ENCODE measurements at regions not wholly inside any gene's neighbourhood (a gene's known extent, or its start where the extent isn't known, plus 50 kb on each side); places are given as distances from the start of the nearest gene placed in this dataset.

DNA sequence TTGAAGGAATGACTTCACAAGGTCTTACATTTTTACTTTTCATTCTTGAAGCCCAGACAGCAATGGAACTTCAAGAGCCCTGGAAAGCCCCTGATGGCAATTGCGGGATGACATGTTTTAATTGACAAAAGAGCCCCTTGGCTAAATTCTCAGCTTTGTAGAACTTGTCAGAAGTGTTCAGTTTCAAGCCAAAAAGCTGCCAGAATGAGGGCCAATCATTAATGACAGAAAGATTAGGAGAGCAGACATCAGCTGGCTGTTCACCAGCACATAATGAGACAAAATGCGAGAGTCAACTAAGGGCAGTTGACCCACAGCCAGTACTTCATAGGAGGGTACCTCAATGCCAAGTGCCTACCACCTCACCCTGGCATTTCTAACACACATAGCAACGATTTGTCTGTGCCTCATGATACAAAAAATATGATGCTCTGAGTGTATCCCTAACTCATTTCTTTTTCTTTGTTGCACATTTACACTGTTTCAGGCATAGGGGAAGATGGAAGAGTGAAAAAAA lies 243.1 kb downstream of the MYLK4 start:
- no peak for FAIRE-seq
- no peak for DNase-seq (ENCODE audit: low spot score in 2 of 2)

DNA sequence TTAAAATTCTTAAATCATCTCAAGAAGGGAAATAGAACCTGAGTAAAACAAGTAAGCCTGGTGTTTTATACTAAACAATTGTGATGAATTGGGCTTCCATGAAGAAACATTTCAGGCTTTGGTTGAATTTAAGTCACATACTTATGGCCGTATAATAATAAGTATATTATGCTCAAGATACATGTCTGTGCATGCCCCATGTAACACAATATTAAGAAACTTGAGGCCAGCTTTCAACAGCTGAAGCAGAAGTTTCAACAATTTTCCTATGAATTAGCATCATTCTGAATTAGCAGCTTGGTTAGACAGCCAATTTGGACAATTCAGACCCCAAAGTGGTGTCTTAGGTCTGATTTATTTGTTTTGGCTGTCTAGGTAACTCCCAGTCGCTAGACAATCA lies 243.7 kb downstream of the MYLK4 start:
- DNase-seq (ENCODE audit: low spot score in 2 of 2) (no peak), FAIRE-seq (no peak)

DNA sequence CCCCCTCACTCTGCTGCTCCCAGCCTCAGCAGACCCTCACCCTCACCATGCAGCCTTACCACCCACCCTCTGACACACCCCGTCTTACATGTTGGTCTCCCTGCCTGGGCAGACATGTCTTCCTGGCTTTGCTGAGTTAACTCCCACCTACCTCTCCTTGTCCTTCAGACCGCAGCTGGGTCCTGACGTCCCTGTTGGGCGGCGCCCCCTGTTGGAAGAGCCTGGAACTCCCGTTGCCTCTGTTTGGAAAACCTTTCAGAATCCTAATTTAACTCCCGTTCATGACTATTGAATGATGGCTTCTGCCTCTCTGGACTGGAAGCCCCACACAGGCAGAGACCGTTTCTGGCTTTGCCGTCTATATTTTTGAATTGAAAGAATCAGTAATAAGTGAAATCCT lies 245.1 kb downstream of the MYLK4 start:
- FAIRE-seq (no peak), DNase-seq (ENCODE audit: low spot score in 2 of 2) (no peak)

DNA sequence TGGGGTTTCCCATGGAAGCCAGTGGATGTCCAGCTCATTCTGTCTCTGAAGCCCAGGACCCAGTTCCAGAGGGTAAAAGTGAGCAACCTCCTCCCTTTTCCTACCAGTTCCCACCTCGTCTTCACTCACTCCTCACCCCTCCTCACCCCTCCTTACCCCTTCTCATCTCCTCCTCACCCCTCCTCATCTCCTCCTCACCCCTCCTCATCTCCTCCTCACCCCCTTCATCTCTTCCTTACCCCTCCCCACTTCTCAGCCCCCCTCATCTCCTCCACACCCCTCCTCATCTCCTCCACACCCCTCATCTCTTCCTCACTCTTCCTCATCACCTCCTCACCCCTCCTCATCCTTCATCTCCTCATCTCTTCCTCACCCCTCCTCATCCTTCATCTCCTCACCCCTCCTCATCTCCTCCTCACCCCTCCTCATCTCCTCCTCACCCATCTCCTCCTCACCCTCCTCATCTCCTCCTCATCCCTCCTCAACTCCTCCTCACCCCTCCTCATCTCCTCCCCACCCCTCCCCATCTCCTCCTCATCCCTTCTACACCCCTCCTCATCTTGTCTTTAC lies 246.1 kb downstream of the MYLK4 start:
- DNase-seq (ENCODE audit: low spot score in 2 of 2) (no peak), FAIRE-seq (no peak)

DNA sequence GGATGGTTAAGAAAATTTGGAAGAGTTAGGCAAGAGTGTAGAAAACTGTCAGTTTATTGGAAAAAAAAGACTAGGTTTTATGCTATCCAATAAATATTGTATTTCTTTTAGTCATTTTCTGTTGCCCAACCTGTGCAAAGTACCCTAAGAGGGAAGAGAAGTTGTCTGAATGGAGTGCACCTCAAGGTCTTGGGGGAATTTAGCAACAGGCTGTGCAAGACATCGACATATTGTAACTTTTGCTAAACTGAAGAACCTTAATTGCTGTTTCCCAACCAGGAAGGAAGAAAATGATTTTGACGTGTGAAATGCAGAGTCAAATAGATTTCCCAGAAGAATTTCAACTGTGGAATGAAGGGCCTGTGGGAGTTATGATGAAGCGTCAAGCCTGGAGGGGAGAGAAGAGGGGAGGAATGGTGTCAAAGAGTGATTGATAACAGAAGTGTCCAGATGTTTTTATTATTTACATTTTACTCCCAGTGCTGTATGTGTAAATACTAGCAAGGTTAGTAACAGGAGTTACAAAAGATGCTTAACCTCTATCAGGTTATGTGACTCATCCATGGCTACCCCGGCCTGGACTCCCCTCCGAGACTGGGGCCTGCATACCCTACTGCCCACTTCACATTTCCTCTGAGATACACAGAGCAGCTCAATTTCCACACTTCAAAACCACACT lies 246.8 kb downstream of the MYLK4 start:
- no peak for DNase-seq (ENCODE audit: low spot score in 2 of 2)
- no peak for FAIRE-seq

DNA sequence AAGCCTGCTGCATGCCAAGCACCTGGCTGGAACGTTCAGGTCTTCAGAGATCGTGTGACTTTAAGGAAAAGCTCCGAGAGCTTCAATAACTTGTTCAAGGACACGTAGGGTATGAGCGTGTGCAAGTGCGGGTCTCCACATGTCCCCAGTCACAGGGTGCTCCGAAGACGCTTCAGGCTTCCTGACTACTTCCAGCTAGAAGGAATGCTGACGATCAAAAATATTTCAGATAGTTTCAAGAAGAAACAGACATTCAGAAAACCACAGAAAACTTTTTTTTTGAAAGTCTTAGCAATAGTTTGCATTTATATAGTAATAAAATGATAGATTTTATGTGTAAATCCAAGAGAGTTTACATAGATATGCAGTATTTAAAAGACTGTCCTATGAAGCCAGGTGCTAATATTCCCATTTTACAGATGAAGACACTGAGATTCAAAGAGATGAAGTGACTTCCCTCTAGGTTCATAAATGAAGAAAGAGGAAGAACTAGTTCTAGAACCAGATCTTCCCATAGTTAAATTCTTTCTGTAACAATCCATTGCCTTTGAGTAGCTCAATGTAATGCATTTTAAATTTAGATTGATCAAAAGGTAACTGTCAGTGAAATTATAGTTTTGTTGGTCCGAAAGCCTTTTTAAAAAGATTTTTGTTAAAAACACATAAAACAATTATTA lies 247.6 kb downstream of the MYLK4 start:
- DNase-seq (ENCODE audit: low spot score in 2 of 2), result no peak
- FAIRE-seq, result no peak

DNA sequence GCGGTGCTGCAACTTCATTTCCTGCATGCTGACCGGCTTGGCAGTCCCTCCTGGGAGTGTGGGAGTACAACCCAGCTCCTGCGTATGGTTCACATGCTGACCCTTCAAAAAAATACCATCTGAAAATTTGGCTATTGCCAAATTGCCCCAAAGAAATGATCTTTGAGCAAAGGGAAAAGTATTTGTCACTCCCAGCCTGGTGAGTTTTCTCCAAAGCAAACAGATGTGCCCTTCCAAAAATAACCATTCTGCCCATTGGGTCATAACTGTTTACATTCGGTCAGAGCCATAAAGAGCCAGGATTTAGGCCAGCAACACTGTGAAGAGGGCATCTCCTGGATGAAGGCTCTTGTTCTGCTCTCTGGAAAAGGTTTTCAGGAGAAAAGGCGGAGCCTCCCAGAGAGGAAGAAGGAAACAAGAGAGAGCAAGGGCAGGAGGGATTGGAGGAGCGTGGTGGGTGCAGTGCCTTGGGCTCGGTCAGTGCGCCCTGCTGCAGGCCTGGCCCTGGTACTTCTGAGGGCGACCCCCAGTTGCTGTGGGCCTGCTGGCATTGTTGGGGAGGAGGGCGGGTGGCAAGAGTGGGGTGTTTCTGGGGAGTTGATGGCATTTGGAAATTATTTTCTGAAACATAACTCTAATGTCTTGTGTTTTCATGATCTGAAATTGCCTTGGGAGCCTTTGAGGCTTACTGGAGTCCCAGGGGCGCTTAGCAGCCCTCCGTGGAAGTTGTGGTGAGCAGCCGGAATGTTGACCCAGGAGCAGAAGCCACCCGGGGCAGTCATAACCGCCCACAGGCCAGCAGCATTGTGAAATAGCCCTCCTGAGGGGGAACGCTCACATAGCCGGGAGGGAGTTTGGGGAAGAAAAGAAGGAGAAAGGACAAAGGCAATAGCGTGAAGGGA lies 248.4 kb downstream of the MYLK4 start:
- FAIRE-seq, result no peak
- no peak for DNase-seq (ENCODE audit: low spot score in 2 of 2)

DNA sequence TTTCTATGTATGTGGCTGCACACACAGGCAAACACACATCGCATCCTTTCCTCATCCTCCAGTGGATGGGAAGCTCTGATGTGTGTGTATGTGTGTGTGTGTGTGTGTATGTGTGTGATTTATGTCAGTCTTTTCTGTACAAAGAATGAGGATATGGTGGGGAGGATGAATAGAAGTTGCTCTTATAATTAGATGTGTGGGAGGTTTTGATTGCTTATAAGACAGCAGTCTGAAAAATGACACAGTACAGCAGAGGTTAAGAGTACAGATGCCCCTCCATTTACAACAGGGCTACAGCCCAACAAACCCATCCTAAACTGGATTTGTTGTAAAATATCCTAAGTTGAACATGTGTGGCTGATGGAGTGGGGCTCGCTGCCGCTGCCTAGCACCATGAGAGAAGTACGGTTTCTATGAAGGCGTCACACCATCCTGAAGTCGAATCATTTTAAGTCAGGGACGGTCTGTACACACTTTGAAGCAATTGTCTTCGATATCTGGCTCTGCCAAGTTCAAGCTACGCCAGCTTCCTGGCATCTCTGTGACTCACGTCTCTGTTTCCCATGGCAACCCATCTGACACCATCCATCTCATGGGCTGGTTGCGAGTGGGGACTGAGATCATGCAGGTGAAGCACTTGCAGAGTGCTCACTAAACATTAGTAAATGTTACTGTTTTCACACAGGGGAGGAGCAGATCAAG lies 252.6 kb downstream of the MYLK4 start:
- DNase-seq (ENCODE audit: low spot score in 2 of 2), result peak in 1 of 2 donors; percentile 26
- FAIRE-seq, result no peak

DNA sequence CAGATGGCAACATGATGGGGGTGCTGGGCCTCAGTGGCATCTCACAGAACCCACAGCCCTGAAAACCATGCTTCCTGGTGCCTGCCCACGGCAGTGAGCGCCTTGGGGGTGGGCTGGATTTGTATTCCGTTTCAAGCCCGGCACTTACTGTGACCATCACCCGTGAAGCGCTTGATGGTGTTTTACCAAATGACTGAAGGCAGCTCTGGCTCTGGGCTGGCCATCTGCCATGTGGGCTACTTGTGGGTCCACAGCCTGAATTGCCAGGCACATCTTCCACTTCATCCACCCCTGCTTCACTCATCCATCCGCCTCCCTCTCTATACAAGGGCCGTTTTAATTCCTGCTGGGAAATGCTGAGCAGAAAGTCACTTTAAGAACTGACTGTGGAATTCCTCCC lies 250.9 kb upstream of the GMDS start:
- FAIRE-seq (no peak), DNase-seq (ENCODE audit: low spot score in 2 of 2) (no peak)

DNA sequence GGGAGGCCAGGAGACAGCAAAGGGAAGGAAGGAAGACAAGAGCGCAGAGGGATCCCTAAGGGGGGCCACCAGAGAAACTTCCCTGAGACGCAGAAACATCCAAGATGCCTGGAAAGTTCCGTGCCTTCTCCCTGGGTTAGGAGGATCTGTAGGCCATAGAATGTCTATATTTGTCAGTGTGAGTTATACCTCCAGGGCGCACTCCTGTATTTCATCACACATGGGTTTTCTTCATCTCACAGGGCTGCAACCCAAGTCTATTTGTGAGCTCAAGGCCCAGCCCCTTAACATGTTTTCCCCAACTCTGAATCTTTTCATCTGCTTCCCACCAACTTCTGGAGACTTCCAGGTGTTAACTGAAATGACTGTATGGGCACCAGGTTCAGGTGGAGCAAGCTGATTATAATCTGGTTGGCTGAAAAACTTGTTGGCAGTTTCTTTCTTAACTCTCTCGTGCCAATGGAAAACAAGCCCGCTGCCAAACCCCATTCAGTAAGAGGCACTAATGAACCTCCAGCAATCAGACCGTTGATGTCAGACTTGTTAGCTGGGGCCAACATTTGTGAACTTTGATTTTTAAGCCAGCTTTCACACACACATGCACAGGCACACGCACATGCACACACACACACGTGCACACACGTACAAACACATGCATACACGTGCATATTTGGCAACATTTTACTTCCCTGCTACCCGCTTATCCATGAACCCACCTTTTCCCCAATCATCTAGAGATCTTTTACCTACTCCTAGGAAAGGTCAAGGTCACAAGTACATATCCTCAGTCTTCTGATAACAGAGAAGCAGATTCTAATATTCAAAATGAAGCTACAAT lies 247.5 kb upstream of the GMDS start:
- FAIRE-seq (no peak), DNase-seq (ENCODE audit: low spot score in 2 of 2) (no peak)

DNA sequence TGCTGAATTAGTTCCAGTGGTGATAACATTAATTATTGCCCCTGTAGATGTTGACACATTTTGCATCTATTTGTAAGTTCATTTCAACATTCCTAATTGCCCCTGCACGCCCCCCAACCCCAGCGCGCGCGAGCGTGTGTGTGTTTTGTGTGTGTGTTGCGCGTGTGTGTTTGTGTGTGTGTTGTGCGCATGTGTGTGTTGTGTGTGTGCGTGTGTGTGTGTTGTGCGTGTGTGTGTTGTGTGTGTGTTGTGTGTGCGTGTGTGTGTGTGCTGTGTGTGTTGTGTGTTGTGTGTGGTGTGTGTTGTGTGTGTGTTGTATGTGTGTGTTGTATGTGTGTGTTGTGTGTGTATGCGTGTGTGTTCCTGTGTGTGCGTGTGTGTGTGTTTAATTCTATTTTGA lies 245.7 kb upstream of the GMDS start:
- FAIRE-seq, result no peak
- no peak for DNase-seq (ENCODE audit: low spot score in 2 of 2)

DNA sequence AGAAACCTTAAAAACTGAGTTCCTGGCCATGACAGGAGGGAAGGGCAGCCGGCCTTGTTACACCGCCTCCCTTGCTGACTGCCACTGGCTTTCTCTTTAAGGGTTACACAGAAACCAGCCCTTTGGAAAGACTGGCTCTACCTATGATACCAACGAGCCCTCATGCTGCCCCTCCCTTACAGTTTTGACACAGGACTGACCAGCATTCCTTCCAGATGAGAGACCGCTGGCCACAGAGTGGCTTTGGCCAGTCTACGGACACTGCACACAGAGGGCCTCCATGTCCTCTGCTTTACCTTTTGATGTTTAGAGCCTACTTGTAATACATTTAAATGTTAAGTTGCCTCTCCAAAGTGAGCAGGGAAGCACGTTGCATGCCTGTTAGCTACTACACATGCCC lies 243.2 kb upstream of the GMDS start:
- FAIRE-seq (no peak), DNase-seq (ENCODE audit: low spot score in 2 of 2) (no peak)

DNA sequence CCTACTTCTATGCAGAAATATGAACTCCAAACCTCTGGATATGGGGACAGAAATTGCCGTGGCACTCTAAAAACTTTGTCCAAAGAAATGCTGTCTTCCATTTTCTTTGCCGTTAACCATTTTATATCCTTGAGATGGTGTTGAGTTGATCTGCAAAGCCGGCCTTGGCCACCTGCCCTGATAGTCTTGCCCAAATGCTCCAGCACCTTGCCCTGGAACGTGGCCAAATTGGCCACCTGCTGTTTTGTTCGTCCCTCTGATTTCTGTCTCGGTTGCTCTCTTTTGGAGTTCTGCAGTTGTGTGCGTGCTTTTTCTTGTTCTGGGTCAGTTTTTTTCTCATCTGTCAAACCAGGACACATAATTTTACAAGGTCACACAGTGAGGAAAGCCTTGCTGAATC lies 239.7 kb upstream of the GMDS start:
- FAIRE-seq (no peak), DNase-seq (ENCODE audit: low spot score in 2 of 2) (no peak)

DNA sequence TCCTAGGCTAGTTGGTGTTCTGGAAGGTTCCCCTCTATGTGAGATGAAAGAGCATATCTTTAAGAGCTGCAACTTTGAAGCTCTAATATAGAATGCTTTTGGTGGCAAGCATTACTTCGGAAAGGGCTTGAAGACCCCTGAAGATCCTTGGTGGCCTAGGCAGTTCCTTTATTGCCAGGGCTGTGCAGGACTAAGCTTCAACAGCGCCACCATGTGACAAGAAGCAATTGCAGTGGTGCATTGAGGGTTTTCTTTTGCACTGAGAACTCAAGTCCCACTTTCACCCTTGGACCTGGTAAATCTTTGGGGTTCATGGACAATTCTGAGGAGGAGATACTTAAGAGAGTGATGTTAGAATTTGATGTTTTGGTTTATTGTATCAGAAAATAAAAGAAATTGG lies 237.4 kb upstream of the GMDS start:
- FAIRE-seq (no peak), DNase-seq (ENCODE audit: low spot score in 2 of 2) (no peak)

DNA sequence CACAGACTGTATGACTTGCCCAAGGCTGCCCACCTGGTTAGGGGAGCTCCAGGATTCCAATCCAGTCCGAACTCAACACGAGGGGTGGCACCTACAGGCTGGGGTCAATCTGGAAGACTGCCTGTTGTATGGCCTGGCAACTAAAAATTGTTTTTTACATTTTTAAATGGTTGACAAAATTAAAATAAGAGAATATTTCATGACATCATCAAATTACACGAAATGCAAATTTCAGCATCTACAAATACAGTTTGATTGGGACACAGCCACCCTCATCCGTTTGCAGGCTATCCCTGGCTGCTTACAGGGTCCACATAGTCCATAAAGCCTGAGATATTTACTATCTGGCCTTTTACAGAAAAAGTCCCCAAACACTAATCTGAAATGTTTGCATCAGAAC lies 235.9 kb upstream of the GMDS start:
- DNase-seq (ENCODE audit: low spot score in 2 of 2), result no peak
- no peak for FAIRE-seq

DNA sequence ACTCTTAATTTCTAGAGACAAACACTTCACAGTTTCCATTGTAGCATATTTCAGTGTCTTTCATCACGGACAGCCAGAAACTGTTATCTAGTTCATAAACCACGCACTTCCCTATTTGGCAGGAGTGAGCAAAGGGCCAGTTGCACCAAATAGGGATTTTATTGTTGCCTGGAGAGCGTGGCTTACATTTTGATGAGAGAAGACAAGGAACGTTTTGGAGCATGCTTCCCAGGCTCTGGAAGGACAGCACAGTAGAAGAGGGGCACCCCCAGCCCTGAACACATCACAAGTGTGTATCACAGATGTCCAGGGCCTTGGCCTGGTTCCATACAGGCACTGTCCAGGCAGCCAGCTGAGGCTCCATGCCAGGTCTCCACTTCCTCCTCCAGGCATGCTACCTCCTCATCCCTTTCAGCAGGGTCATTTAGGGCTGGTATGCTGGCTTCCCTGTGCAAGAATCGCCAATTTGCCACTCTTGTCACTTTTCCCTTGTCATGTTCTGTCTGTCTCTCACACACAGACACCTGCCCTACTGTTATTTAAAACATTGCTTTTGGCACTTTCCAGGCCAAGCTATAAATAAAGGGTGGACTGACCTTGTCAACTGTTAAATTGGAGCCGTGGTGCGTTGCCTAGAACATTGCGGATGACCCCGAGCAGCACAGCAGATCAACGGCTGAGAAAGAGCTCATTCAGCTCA lies 235.0 kb upstream of the GMDS start:
- FAIRE-seq (no peak), DNase-seq (ENCODE audit: low spot score in 2 of 2) (peak in 1 of 2 donors; percentile 40)

DNA sequence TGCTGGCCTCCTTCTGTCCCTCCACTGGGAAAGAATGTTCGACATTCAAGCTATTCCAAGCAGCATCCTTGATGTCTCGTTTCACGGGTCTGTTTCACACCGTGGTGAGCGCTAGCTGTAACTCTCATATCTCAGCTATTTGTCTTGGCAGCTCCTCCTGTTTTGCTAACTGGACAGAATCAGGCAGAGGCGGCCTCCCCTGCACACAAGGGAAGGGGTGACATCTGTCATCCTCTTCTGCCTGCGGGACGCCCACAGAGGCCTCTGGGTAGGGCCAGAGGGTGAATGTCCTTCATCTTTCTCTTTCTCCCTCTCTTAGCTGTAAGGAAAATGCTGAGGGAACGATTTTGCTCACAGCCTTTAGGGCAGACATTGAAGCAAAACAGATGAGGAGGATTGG lies 232.8 kb upstream of the GMDS start:
- no peak for FAIRE-seq
- no peak for DNase-seq (ENCODE audit: low spot score in 2 of 2)

DNA sequence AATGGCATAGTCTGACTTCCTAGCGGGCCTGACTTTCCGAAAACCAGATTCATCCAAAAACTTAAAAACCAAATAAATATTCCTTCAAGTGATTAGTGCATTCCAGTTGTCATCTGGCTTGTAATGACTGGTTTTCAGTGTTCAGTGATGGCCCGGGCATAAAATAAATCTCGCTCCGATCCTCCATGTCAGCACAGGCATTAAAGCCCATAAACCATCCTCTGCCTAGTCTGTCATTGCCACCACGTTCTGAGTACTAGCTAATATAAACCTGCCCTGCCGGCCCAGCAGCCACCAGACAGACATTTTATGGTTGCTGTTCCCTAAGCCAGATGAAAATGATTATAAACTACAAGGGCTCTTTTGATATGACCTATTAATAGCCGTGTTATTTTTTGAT lies 232.3 kb upstream of the GMDS start:
- no peak for DNase-seq (ENCODE audit: low spot score in 2 of 2)
- no peak for FAIRE-seq

DNA sequence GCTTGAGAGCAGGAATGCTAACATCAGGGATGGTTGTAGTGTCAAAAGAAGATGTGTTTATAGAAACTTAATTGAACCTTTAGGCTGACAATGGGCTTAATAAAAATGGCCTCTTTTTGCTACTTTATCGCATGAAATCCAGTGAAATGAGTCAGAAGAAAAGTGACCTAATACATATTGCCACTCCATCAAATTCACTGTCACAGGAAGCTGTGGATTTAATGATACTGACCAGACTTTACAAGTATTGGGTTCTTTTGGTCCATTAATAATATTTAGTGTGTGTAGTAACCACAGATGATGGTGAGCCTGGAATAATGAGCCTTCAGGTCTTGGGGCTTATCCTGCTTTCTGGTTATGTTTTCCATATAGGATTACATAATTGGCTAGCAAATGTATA lies 231.8 kb upstream of the GMDS start:
- no peak for FAIRE-seq
- DNase-seq (ENCODE audit: low spot score in 2 of 2), result no peak

All from frontal cortex (tissue), 3 donors.